Gastroesophageal sphincter (tissue), 4 donors: ENCODE measurements at regions not wholly inside any gene's neighbourhood (a gene's known extent, or its start where the extent isn't known, plus 50 kb on each side); places are given as distances from the start of the nearest gene placed in this dataset.

Experiments
- ATAC-seq: fragments of 150-250 bp; one replicate; pipeline ENCODE4 v1.9.1; 2016; ENCODE audit warnings: mild to moderate bottlenecking, moderate library complexity
- H3K27ac ChIP-seq, 4 donors: fragments of 200-600 bp; sonication (generic) in 3 of 4; 1 replicate in 3 of 4; 2 replicates in 1 of 4; pipeline ENCODE4 v1.5.1; 2016 to 2019
- H3K27me3 ChIP-seq: fragments of 200-600 bp; sonication (generic); one replicate; pipeline ENCODE4 v1.5.1; 2019
- H3K36me3 ChIP-seq, 2 donors: fragments of 200-600 bp; sonication (generic); one replicate each; pipeline ENCODE4 v1.5.1; 2019; ENCODE audit warnings: control low read depth in 1 of 2
- H3K4me1 ChIP-seq, 3 donors: fragments of 200-600 bp; sonication (generic); 1 replicate in 2 of 3; 2 replicates in 1 of 3; pipeline ENCODE4 v1.5.1; 2016 to 2019; ENCODE audit warnings: control low read depth in 2 of 3
- H3K4me3 ChIP-seq, 2 donors: fragments of 200-600 bp; sonication (generic); one replicate each; pipeline ENCODE4 v1.5.1; 2019; ENCODE audit warnings: mild to moderate bottlenecking in 1 of 2, moderate library complexity in 1 of 2
- H3K9me3 ChIP-seq, 3 donors: fragments of 200-600 bp; sonication (generic); one replicate each; pipeline ENCODE4 v1.5.1; 2017 to 2019; ENCODE audit warnings: control low read depth in 2 of 3
- CTCF ChIP-seq, 4 experiments: fragments of 200-600 bp in 2 of 4; fragments of 450-650 bp in 2 of 4; sonication (generic) in 1 of 4; IDR thresholded peaks; one replicate each; pipeline ENCODE4 v1.5.1; 2017 to 2019; ENCODE audit warnings: antibody characterized with exemption in 4 of 4, mild to moderate bottlenecking in 2 of 4, moderate library complexity in 2 of 4
- EP300 ChIP-seq: sonication (generic); formaldehyde crosslinking; IDR thresholded peaks from one replicate; pipeline ENCODE4 v1.6.1; 2017; ENCODE audit warnings: antibody characterized with exemption, mild to moderate bottlenecking
- POLR2A ChIP-seq, 2 donors: fragments of 450-650 bp; IDR thresholded peaks; one replicate each; pipeline ENCODE4 v1.6.1; 2017; ENCODE audit warnings: antibody characterized with exemption in 2 of 2, mild to moderate bottlenecking in 2 of 2, moderate library complexity in 1 of 2
- POLR2AphosphoS5 ChIP-seq: sonication (generic); formaldehyde crosslinking; IDR thresholded peaks from one replicate; pipeline ENCODE4 v1.6.1; 2017; ENCODE audit warnings: antibody characterized with exemption
- WGBS, 2 donors: methylation state at CpG; one replicate each; pipeline ENCODE4 v1.1.5; 2018; ENCODE audit warnings: low coverage in 1 of 2; 5-methylcytosine and 5-hydroxymethylcytosine counted together

DNA sequence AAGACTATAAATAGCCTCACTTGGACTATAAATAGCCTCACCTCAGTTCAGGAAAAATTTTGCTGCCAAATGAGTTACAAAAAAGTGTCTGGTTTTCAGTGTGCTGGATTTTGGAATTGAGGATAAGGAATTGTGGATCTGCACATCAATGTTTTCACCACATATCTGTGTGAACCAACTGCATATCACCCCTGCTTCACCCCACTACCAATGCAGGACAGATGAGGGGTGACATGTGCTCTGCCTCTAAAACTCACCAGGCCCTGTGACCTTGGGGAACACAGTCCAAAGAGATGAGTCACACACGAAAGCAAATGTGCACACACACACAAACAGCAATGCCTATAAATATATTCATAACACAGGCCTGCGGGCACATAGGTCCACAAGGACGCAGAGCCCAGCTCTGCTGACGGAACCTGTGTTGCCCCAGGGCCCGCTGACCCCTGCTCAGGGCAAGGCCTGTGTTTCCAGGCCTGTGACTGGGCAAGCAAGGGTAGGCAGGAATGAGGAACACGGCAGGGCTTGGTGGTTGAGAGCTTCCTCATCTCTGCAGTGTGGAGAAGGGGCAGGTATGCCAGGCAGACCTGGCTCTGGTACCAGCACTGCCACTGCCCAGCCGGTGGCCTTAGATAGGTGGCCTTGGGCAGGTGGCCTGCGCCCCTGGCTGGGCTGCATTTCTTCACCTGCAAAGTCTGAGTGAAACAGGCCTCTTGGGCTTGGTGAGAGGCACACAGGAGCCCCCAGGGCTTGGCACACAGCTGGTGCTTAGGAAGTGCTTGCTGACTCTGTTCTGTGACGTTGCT is 82.4 kb downstream of the ARL6IP4 start:
- ATAC-seq, result peak; percentile 50
- H3K27me3 ChIP-seq, result no peaks in the 10 kb centered on the region
- H3K36me3 ChIP-seq, result no peaks in the 10 kb centered on the region
- 33% methylated on average over 3 of the region's 9 CpGs; no CpG with 5 or more reads in 1 of the 2 donors for WGBS, 2 donors
- TF ChIP-seq POLR2A (IDR thresholded peaks at IDR 0.05) (no peak), POLR2AphosphoS5 (peak; percentile 78), CTCF (IDR thresholded peaks at IDR 0.05) (no peak)
- peaks cover 22 to 94% (median 59%) of the 10 kb centered on the region in 3 donors for H3K4me1 ChIP-seq
- no peak overlapping the region for H3K4me3 ChIP-seq
- no peaks in the 10 kb centered on the region for H3K9me3 ChIP-seq
- H3K27ac ChIP-seq, result peak overlapping the region; percentile 13 to 82 (median 80)

DNA sequence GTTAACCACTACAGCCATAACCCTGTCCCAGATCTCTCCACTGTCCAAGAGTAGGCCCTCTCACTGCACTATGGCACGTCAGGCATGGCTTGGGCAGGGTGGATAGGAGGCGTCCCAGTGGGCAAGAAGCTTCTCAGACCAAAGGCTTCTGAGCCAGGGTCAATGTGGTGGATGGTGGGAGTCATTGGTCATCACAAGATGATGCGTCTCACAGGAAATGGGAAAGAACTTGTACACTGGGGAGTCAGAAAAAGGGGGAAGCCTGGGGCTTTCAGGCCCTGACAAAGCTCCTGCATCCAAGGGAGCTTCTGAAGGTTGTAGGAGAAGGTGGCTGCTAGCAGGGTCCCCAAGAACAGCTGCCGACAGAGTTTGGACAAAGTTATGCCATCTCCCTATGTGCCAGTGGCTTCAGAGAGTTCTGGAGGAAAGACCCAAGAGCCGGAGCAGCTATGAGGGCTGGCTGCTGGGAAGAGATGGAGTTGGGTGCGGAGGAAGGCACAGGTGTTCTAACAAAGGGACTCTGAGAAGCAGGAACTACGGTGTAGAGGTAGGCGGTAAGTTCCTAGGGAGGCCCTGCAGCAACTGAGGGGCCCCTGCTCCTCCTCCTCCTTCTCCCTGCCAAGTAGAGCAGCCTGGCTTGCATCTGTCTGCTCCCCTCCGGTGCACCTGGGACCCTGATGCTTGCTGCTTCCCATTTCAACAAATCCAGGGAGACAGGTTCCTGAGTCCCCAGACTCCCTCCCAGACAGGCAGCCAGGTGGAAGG is 81.1 kb downstream of the ARL6IP4 start:
- Histone ChIP-seq H3K27ac (peak overlapping the region in 2 of 4 donors; percentile 80 to 82), H3K4me3 (no peak overlapping the region), H3K4me1 (peaks cover 22 to 84% (median 59%) of the 10 kb centered on the region in 3 donors), H3K36me3 (no peaks in the 10 kb centered on the region), H3K27me3 (no peaks in the 10 kb centered on the region), H3K9me3 (no peaks in the 10 kb centered on the region)
- ATAC-seq, result no peak
- TF ChIP-seq POLR2AphosphoS5 (no peak), POLR2A (IDR thresholded peaks at IDR 0.05) (no peak), EP300 (no peak), CTCF (IDR thresholded peaks at IDR 0.05) (no peak)
- WGBS, 2 donors, result 97 to 100% methylated on average over 2 to 6 of the region's 9 CpGs

- ATAC-seq, result no peak
- 23% methylated on average over 1 of the region's 1 CpG; no CpG with 5 or more reads in 1 of the 2 donors for WGBS, 2 donors
- Histone ChIP-seq H3K36me3 (no peaks in the 10 kb centered on the region), H3K4me3 (no peak overlapping the region), H3K27me3 (no peaks in the 10 kb centered on the region), H3K27ac (peak overlapping the region in 3 of 4 donors; percentile 39 to 58 (median 55)), H3K4me1 (peaks cover 15 to 62% (median 45%) of the 10 kb centered on the region in 3 donors), H3K9me3 (no peaks in the 10 kb centered on the region)
- TF ChIP-seq CTCF (IDR thresholded peaks at IDR 0.05), result no peak
- TF ChIP-seq POLR2AphosphoS5, result no peak
- TF ChIP-seq EP300, result no peak
- TF ChIP-seq POLR2A (IDR thresholded peaks at IDR 0.05), result no peak
These were observed 79.0 kb downstream of the ARL6IP4 start for GRCh38 chr12:123059500-123059899.

- ATAC-seq, result peak; percentile 39
- Histone ChIP-seq H3K27me3 (no peaks in the 10 kb centered on the region), H3K27ac (peak overlapping the region in 3 of 4 donors; percentile 39 to 58 (median 55)), H3K9me3 (no peaks in the 10 kb centered on the region), H3K4me1 (peaks cover 12 to 57% (median 39%) of the 10 kb centered on the region in 3 donors), H3K4me3 (no peak overlapping the region), H3K36me3 (no peaks in the 10 kb centered on the region)
- no CpG with 5 or more reads among the region's 4 CpGs for WGBS, 2 donors
- TF ChIP-seq EP300 (no peak), POLR2AphosphoS5 (peak; percentile 23)
These were observed 78.5 kb downstream of the ARL6IP4 start for GRCh38 chr12:123058980-123059379.

- no peaks in the 10 kb centered on the region for H3K27me3 ChIP-seq
- peak overlapping the region in 1 of 4 donors; percentile 58 for H3K27ac ChIP-seq
- 93 to 100% methylated on average over 1 to 5 of the region's 6 CpGs for WGBS, 2 donors
- no peaks in the 10 kb centered on the region for H3K9me3 ChIP-seq
- TF ChIP-seq POLR2AphosphoS5, result no peak
- TF ChIP-seq POLR2A (IDR thresholded peaks at IDR 0.05), result no peak
- no peak for TF ChIP-seq CTCF (IDR thresholded peaks at IDR 0.05)
- no peak for TF ChIP-seq EP300
- peaks cover 7 to 52% (median 34%) of the 10 kb centered on the region in 3 donors for H3K4me1 ChIP-seq
- ATAC-seq, result no peak
- no peak overlapping the region for H3K4me3 ChIP-seq
- no peaks in the 10 kb centered on the region for H3K36me3 ChIP-seq
These were observed 78.0 kb downstream of the ARL6IP4 start for GRCh38 chr12:123058481-123058880.
